Gastroesophageal sphincter (tissue), 3 donors: ENCODE measurements at regions not wholly inside any gene's neighbourhood (a gene's known extent, or its start where the extent isn't known, plus 50 kb on each side); places are given as distances from the start of the nearest gene placed in this dataset.

Source experiments
- POLR2AphosphoS5 ChIP-seq: sonication (generic); formaldehyde crosslinking; IDR thresholded peaks from one replicate; pipeline ENCODE4 v1.6.1; 2017; ENCODE audit warnings: antibody characterized with exemption
- TF ChIP-seq, protein P1 (sequence below), 4 experiments: fragments of 200-600 bp in 2 of 4; fragments of 450-650 bp in 2 of 4; sonication (generic) in 1 of 4; IDR thresholded peaks; one replicate each; pipeline ENCODE4 v1.5.1; 2017 to 2019; ENCODE audit warnings: antibody characterized with exemption in 4 of 4, mild to moderate bottlenecking in 2 of 4, moderate library complexity in 2 of 4

DNA sequence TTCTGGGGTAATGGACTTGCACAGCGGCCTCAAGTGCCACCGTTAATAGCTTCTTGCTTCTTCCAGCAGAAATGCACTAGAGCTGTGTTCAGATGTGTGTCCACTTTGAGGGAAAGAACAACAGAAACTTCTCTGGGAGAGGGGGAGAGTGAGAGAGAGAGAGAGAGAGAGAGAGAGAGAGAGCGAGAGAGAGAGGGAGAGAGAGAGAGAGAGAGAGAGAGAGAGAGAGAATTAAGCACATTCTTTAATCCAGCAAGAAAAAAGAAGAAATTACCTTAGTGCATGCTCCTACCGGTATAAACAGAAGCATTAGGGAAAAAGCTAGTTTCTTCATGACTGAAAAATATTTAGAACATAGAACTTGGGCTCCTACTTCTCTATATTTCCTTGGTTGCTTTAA, 418.8 kb downstream of the MAN2A1 start:
- TF ChIP-seq POLR2AphosphoS5: no peak
- TF ChIP-seq, protein P1, sequence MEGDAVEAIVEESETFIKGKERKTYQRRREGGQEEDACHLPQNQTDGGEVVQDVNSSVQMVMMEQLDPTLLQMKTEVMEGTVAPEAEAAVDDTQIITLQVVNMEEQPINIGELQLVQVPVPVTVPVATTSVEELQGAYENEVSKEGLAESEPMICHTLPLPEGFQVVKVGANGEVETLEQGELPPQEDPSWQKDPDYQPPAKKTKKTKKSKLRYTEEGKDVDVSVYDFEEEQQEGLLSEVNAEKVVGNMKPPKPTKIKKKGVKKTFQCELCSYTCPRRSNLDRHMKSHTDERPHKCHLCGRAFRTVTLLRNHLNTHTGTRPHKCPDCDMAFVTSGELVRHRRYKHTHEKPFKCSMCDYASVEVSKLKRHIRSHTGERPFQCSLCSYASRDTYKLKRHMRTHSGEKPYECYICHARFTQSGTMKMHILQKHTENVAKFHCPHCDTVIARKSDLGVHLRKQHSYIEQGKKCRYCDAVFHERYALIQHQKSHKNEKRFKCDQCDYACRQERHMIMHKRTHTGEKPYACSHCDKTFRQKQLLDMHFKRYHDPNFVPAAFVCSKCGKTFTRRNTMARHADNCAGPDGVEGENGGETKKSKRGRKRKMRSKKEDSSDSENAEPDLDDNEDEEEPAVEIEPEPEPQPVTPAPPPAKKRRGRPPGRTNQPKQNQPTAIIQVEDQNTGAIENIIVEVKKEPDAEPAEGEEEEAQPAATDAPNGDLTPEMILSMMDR (IDR thresholded peaks at IDR 0.05): no peak
